Choroid plexus epithelial cell (primary cell): ENCODE measurements at regions not wholly inside any gene's neighbourhood (a gene's known extent, or its start where the extent isn't known, plus 50 kb on each side); places are given as distances from the start of the nearest gene placed in this dataset.
"Not testable (repeated sequence)": the region's sequence is repeated elsewhere in the genome, so short reads cannot be mapped to it uniquely, and the experiment has no call there.

Source experiments
- DNase-seq: peaks from one replicate; pipeline ENCODE4 v3.0.0-alpha.2; 2010; ENCODE audit warnings: low read depth
- H3K4me3 ChIP-seq: 2 replicates; pipeline ENCODE4 v1.5.1; 2011; ENCODE audit warnings: low read depth, mild to moderate bottlenecking, control low read depth, low read length, moderate library complexity
- CTCF ChIP-seq: conservative IDR thresholded peaks from 2 replicates; pipeline ENCODE4 v1.5.1; 2011; ENCODE audit warnings: low read depth, mild to moderate bottlenecking, control low read depth, inconsistent platforms, low read length, moderate library complexity

- peak; percentile 7 for DNase-seq
- TF ChIP-seq CTCF = no peak
- H3K4me3 ChIP-seq = no peak overlapping the region
These were observed 300.8 kb downstream of the ZNF674 start for GRCh38 chrX:46244451-46244850.

- no peak for TF ChIP-seq CTCF
- no peak for DNase-seq
- no peak overlapping the region for H3K4me3 ChIP-seq
These were observed 308.8 kb downstream of the ZNF674 start for GRCh38 chrX:46236411-46236810.

GRCh38 chrX:46235778-46236177 lies 309.4 kb downstream of the ZNF674 start:
- TF ChIP-seq CTCF = no peak

GRCh38 chrX:46234775-46235174 lies 310.4 kb downstream of the ZNF674 start:
- DNase-seq = no peak
- H3K4me3 ChIP-seq = no peak overlapping the region
- no peak for TF ChIP-seq CTCF

More at GRCh38 chrX:46235778-46236177, 309.4 kb downstream of the ZNF674 start:
- H3K4me3 ChIP-seq = no peak overlapping the region
- no peak for DNase-seq

- TF ChIP-seq CTCF = no peak
- no peak overlapping the region for H3K4me3 ChIP-seq
- no peak for DNase-seq
These were observed 316.8 kb downstream of the ZNF674 start for GRCh38 chrX:46228389-46228788.

- TF ChIP-seq CTCF = no peak
- no peak overlapping the region for H3K4me3 ChIP-seq
- no peak for DNase-seq
These were observed 318.8 kb downstream of the ZNF674 start for GRCh38 chrX:46226422-46226821.

GRCh38 chrX:46223499-46223898 lies 321.7 kb downstream of the ZNF674 start:
- DNase-seq, H3K4me3 ChIP-seq: not testable (repeated sequence)

GRCh38 chrX:46220822-46221221 lies 324.4 kb downstream of the ZNF674 start:
- no peak for TF ChIP-seq CTCF
- DNase-seq = no peak
- H3K4me3 ChIP-seq = no peak overlapping the region
